WTC11 (cell line): ENCODE measurements at regions not wholly inside any gene's neighbourhood (a gene's known extent, or its start where the extent isn't known, plus 50 kb on each side); places are given as distances from the start of the nearest gene placed in this dataset.

Source experiments
- ATAC-seq: fragments of 200-7000 bp; cut with Tn5 transposase; 2 replicates; pipeline ENCODE4 v1.10.0; 2021; ENCODE audit warnings: mild to moderate bottlenecking, moderate library complexity
- CTCF ChIA-PET: fragments of 300-600 bp; sonication (Branson Sonifier 250); formaldehyde crosslinking; loops from one replicate; lab custom pipeline; 2021; ENCODE audit warnings: antibody characterized with exemption; lab: Charles Lee
- POLR2A ChIA-PET: fragments of 350-600 bp; sonication (Branson Sonifier 250); formaldehyde crosslinking; loops from one replicate; lab custom pipeline; 2021; ENCODE audit warnings: antibody characterized with exemption; lab: Charles Lee
- DNase-seq: peaks from one replicate; pipeline ENCODE4 v3.0.0; 2021; ENCODE audit warnings: low spot score
- H3K27ac Mint-ChIP-seq: 2 replicates; pipeline ENCODE4 v1.8.0; 2021; ENCODE audit warnings: mixed read lengths
- H3K27me3 Mint-ChIP-seq: 2 replicates; pipeline ENCODE4 v1.8.0; 2021; ENCODE audit warnings: low read depth, mild to moderate bottlenecking, moderate library complexity, mixed read lengths
- H3K36me3 Mint-ChIP-seq: 2 replicates; pipeline ENCODE4 v1.8.0; 2021; ENCODE audit warnings: mixed read lengths
- H3K4me1 Mint-ChIP-seq: 2 replicates; pipeline ENCODE4 v1.8.0; 2022; ENCODE audit warnings: mixed read lengths
- H3K4me3 Mint-ChIP-seq: 2 replicates; pipeline ENCODE4 v1.8.0; 2021; ENCODE audit warnings: mild to moderate bottlenecking, moderate library complexity, mixed read lengths
- H3K9me3 Mint-ChIP-seq: 2 replicates; pipeline ENCODE4 v1.8.0; 2021; ENCODE audit warnings: mixed read lengths
- ATF1 ChIP-seq: sonication (generic); formaldehyde crosslinking; IDR thresholded peaks from 2 replicates; pipeline ENCODE4 v1.8.1; 2023; ENCODE audit warnings: mild to moderate bottlenecking, moderate library complexity, missing genetic modification reagents
- CREM ChIP-seq: sonication (generic); formaldehyde crosslinking; IDR thresholded peaks from 2 replicates; pipeline ENCODE4 v1.8.1; 2022; ENCODE audit warnings: mild to moderate bottlenecking, missing genetic modification reagents, moderate library complexity
- E2F5 ChIP-seq: sonication (generic); formaldehyde crosslinking; IDR thresholded peaks from 2 replicates; pipeline ENCODE4 v1.8.1; 2022; ENCODE audit warnings: mild to moderate bottlenecking, moderate library complexity, missing genetic modification reagents
- GTF2I ChIP-seq: fragments of 250-450 bp; sonication (Bioruptor Pico); conservative IDR thresholded peaks from 2 replicates; pipeline ENCODE4 v1.4.0; 2021; ENCODE audit warnings: mild to moderate bottlenecking
- IRF2 ChIP-seq: sonication (generic); formaldehyde crosslinking; IDR thresholded peaks from 2 replicates; pipeline ENCODE4 v1.8.0; 2022; ENCODE audit warnings: low read depth, missing genetic modification reagents, borderline replicate concordance
- MYBL2 ChIP-seq: sonication (generic); formaldehyde crosslinking; IDR thresholded peaks from 2 replicates; pipeline ENCODE4 v1.8.1; 2023; ENCODE audit warnings: mild to moderate bottlenecking, moderate library complexity, missing genetic modification reagents
- NFYB ChIP-seq: sonication (generic); formaldehyde crosslinking; conservative IDR thresholded peaks from 2 replicates; pipeline ENCODE4 v1.8.0; 2022; ENCODE audit warnings: low read depth, missing genetic modification reagents
- OVOL2 ChIP-seq: fragments of 250-450 bp; sonication (Bioruptor Pico); IDR thresholded peaks from 2 replicates; pipeline ENCODE4 v1.9.0; 2021; ENCODE audit warnings: mild to moderate bottlenecking, borderline replicate concordance
- RORB ChIP-seq: fragments of 250-450 bp; sonication (Bioruptor Pico); IDR thresholded peaks from 2 replicates; pipeline ENCODE4 v1.9.0; 2021; ENCODE audit warnings: mild to moderate bottlenecking
- SMAD3 ChIP-seq: sonication (generic); formaldehyde crosslinking; IDR thresholded peaks from 2 replicates; pipeline ENCODE4 v1.8.0; 2022; ENCODE audit warnings: missing genetic modification reagents, mild to moderate bottlenecking, borderline replicate concordance
- SMAD4 ChIP-seq: sonication (generic); formaldehyde crosslinking; IDR thresholded peaks from 2 replicates; pipeline ENCODE4 v1.8.0; 2022; ENCODE audit warnings: mild to moderate bottlenecking, missing genetic modification reagents
- SOX15 ChIP-seq: fragments of 250-450 bp; sonication (Bioruptor Pico); IDR thresholded peaks from 2 replicates; pipeline ENCODE4 v1.9.0; 2021; ENCODE audit warnings: mild to moderate bottlenecking
- SP1 ChIP-seq: sonication (generic); formaldehyde crosslinking; conservative IDR thresholded peaks from 2 replicates; pipeline ENCODE4 v1.8.1; 2022; ENCODE audit warnings: missing genetic modification reagents
- ZBTB21 ChIP-seq: sonication (generic); formaldehyde crosslinking; IDR thresholded peaks from 2 replicates; pipeline ENCODE4 v1.8.1; 2023; ENCODE audit warnings: mild to moderate bottlenecking, missing genetic modification reagents, borderline replicate concordance
- ZMAT4 ChIP-seq: fragments of 250-450 bp; sonication (Bioruptor Pico); IDR thresholded peaks from 2 replicates; pipeline ENCODE4 v1.9.0; 2021; ENCODE audit warnings: mild to moderate bottlenecking
- ZNF232 ChIP-seq: sonication (generic); formaldehyde crosslinking; IDR thresholded peaks from 2 replicates; pipeline ENCODE4 v1.8.0; 2022; ENCODE audit warnings: mild to moderate bottlenecking, missing genetic modification reagents
- ZNF263 ChIP-seq: sonication (generic); formaldehyde crosslinking; IDR thresholded peaks from 2 replicates; pipeline ENCODE4 v1.8.1; 2022; ENCODE audit warnings: low read depth, mild to moderate bottlenecking, moderate library complexity, missing genetic modification reagents
- ZNF281 ChIP-seq: sonication (generic); formaldehyde crosslinking; IDR thresholded peaks from 2 replicates; pipeline ENCODE4 v1.8.0; 2023; ENCODE audit warnings: mild to moderate bottlenecking, missing genetic modification reagents
- ZNF317 ChIP-seq: sonication (generic); formaldehyde crosslinking; IDR thresholded peaks from 2 replicates; pipeline ENCODE4 v1.8.1; 2023; ENCODE audit warnings: low read depth, mild to moderate bottlenecking, moderate library complexity, missing genetic modification reagents, borderline replicate concordance
- TF ChIP-seq, protein P1 (sequence below): sonication (generic); formaldehyde crosslinking; IDR thresholded peaks from 2 replicates; pipeline ENCODE4 v1.8.1; 2023; ENCODE audit warnings: mild to moderate bottlenecking, missing genetic modification reagents, borderline replicate concordance
- TF ChIP-seq, protein P2 (sequence below): fragments of 250-450 bp; sonication (Bioruptor Pico); IDR thresholded peaks from 2 replicates; pipeline ENCODE4 v1.9.0; 2021; ENCODE audit warnings: moderate library complexity, mild to moderate bottlenecking, inconsistent platforms, borderline replicate concordance
- TF ChIP-seq, protein P3 (sequence below): sonication (generic); formaldehyde crosslinking; IDR thresholded peaks from 2 replicates; pipeline ENCODE4 v1.8.1; 2023; ENCODE audit warnings: mild to moderate bottlenecking, moderate library complexity, missing genetic modification reagents
- TF ChIP-seq, protein P4 (sequence below): sonication (generic); formaldehyde crosslinking; IDR thresholded peaks from 2 replicates; pipeline ENCODE4 v1.8.1; 2022; ENCODE audit warnings: low read depth, mild to moderate bottlenecking, moderate library complexity, missing genetic modification reagents, borderline replicate concordance
- TF ChIP-seq, protein P5 (sequence below): sonication (generic); formaldehyde crosslinking; conservative IDR thresholded peaks from 2 replicates; pipeline ENCODE4 v1.8.1; 2022; ENCODE audit warnings: mild to moderate bottlenecking, missing genetic modification reagents

DNA sequence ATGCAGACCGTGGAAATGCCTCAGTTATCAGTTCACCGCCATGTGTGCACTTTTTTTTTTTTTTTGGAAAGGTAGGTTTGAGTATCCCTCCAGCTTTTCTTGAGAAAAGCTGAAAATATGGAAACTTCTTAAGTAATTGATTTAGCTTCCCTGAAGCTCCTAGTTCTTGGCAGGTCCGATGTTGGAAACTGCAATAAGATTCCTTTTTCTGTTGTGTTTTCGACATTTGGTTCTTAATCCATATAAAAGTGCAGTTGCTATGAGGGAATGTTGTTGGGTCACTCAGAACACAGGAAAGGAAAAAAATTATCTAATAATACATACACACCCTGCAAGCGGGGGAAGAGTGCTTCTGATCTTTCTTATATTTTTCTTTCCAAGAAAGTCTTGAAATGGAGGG, 665.2 kb downstream of the INHBA start (continued):
- TF ChIP-seq IRF2 (no peak), SP1 (CRISPR knock-in tag) (no peak), SMAD4 (CRISPR knock-in tag) (no peak), ZNF232 (no peak), RORB (CRISPR knock-in tag) (no peak), CREM (CRISPR knock-in tag) (no peak), SOX15 (no peak), GTF2I (CRISPR knock-in tag) (no peak), ZNF281 (CRISPR knock-in tag) (no peak)
- TF ChIP-seq, protein P1, sequence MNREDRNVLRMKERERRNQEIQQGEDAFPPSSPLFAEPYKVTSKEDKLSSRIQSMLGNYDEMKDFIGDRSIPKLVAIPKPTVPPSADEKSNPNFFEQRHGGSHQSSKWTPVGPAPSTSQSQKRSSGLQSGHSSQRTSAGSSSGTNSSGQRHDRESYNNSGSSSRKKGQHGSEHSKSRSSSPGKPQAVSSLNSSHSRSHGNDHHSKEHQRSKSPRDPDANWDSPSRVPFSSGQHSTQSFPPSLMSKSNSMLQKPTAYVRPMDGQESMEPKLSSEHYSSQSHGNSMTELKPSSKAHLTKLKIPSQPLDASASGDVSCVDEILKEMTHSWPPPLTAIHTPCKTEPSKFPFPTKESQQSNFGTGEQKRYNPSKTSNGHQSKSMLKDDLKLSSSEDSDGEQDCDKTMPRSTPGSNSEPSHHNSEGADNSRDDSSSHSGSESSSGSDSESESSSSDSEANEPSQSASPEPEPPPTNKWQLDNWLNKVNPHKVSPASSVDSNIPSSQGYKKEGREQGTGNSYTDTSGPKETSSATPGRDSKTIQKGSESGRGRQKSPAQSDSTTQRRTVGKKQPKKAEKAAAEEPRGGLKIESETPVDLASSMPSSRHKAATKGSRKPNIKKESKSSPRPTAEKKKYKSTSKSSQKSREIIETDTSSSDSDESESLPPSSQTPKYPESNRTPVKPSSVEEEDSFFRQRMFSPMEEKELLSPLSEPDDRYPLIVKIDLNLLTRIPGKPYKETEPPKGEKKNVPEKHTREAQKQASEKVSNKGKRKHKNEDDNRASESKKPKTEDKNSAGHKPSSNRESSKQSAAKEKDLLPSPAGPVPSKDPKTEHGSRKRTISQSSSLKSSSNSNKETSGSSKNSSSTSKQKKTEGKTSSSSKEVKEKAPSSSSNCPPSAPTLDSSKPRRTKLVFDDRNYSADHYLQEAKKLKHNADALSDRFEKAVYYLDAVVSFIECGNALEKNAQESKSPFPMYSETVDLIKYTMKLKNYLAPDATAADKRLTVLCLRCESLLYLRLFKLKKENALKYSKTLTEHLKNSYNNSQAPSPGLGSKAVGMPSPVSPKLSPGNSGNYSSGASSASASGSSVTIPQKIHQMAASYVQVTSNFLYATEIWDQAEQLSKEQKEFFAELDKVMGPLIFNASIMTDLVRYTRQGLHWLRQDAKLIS (CRISPR knock-in tag) = no peak
- TF ChIP-seq, protein P2, sequence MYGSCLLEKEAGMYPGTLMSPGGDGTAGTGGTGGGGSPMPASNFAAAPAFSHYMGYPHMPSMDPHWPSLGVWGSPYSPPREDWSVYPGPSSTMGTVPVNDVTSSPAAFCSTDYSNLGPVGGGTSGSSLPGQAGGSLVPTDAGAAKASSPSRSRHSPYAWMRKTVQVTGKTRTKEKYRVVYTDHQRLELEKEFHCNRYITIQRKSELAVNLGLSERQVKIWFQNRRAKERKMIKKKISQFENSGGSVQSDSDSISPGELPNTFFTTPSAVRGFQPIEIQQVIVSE (CRISPR knock-in tag) = no peak
- TF ChIP-seq, protein P3, sequence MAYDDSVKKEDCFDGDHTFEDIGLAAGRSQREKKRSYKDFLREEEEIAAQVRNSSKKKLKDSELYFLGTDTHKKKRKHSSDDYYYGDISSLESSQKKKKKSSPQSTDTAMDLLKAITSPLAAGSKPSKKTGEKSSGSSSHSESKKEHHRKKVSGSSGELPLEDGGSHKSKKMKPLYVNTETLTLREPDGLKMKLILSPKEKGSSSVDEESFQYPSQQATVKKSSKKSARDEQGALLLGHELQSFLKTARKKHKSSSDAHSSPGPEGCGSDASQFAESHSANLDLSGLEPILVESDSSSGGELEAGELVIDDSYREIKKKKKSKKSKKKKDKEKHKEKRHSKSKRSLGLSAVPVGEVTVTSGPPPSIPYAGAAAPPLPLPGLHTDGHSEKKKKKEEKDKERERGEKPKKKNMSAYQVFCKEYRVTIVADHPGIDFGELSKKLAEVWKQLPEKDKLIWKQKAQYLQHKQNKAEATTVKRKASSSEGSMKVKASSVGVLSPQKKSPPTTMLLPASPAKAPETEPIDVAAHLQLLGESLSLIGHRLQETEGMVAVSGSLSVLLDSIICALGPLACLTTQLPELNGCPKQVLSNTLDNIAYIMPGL (CRISPR knock-in tag) = no peak
- TF ChIP-seq, all 79 proteins: peak for 0

- H3K36me3 Mint-ChIP-seq = no peaks in the 10 kb centered on the region
- H3K4me1 Mint-ChIP-seq = peaks cover 4% of the 10 kb centered on the region; the same call in 1 of the 2 replicates
- ChIA-PET CTCF (interaction anchor here (0.6 to 2.5 kb wide), 4 partner anchors 28 to 675 kb away, joined by 3 to 7 read pairs (median 5); no protein-coding TSS in a partner anchor), POLR2A (no interaction called here)
- H3K9me3 Mint-ChIP-seq = peaks cover 3% of the 10 kb centered on the region; the same call in 1 of the 2 replicates
- H3K27ac Mint-ChIP-seq = no peak overlapping the region
- ATAC-seq = no peak
- no peak overlapping the region for H3K4me3 Mint-ChIP-seq
- DNase-seq = no peak
- TF ChIP-seq ZMAT4 (CRISPR knock-in tag) (no peak), ZNF317 (CRISPR knock-in tag) (no peak), ZNF263 (CRISPR knock-in tag) (no peak), E2F5 (CRISPR knock-in tag) (no peak), MYBL2 (CRISPR knock-in tag) (no peak), SMAD3 (CRISPR knock-in tag) (no peak), ATF1 (CRISPR knock-in tag) (no peak), SMAD4 (CRISPR knock-in tag) (no peak), OVOL2 (CRISPR knock-in tag) (no peak), ZBTB21 (no peak), NFYB (no peak)
- TF ChIP-seq, protein P3 (CRISPR knock-in tag) = no peak
- TF ChIP-seq, protein P4, sequence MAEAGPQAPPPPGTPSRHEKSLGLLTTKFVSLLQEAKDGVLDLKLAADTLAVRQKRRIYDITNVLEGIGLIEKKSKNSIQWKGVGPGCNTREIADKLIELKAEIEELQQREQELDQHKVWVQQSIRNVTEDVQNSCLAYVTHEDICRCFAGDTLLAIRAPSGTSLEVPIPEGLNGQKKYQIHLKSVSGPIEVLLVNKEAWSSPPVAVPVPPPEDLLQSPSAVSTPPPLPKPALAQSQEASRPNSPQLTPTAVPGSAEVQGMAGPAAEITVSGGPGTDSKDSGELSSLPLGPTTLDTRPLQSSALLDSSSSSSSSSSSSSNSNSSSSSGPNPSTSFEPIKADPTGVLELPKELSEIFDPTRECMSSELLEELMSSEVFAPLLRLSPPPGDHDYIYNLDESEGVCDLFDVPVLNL (CRISPR knock-in tag) = no peak
- TF ChIP-seq, protein P5, sequence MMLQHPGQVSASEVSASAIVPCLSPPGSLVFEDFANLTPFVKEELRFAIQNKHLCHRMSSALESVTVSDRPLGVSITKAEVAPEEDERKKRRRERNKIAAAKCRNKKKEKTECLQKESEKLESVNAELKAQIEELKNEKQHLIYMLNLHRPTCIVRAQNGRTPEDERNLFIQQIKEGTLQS (CRISPR knock-in tag) = no peak
- TF ChIP-seq, all 79 proteins: peak for 0
- H3K27me3 Mint-ChIP-seq = no peaks in the 10 kb centered on the region
Measured at GRCh38 chr7:41035794-41036193, 667.1 kb downstream of the INHBA start.
